GM10266 (cell line): ENCODE measurements at regions not wholly inside any gene's neighbourhood (a gene's known extent, or its start where the extent isn't known, plus 50 kb on each side); places are given as distances from the start of the nearest gene placed in this dataset.
"Not testable (repeated sequence)": the region's sequence is repeated elsewhere in the genome, so short reads cannot be mapped to it uniquely, and the experiment has no call there.

Source experiments
- DNase-seq: peaks from one replicate; pipeline ENCODE4 v3.0.0; 2012; ENCODE audit errors: extremely low spot score
- TF ChIP-seq, protein P1 (sequence below): IDR thresholded peaks from 2 replicates; pipeline ENCODE4 v1.5.1; 2012; ENCODE audit warnings: mild to moderate bottlenecking, low read depth; ENCODE audit not compliant: control insufficient read depth, insufficient read depth; ENCODE audit errors: missing control alignments

DNA sequence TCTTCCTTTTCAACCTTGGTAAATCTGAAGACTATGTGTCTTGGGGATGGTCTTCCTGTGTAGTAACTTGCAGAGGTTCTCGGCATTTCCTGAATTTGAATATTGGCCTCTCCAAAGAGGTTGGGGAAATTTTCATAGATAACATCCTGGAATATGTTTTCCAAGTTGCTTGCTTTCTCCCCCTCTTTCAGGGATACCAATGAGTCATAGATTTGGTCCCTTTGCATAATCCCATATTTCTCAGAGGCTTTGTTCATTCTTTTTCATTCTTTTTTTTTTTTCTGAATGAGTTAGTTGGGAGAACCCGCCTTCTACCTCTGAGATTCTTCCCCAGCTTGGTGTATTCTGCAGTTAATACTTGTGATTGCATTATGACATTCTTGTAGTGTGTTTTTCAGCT lies 549.2 kb upstream of the AMOT start:
- no peak for DNase-seq
- TF ChIP-seq, protein P1, sequence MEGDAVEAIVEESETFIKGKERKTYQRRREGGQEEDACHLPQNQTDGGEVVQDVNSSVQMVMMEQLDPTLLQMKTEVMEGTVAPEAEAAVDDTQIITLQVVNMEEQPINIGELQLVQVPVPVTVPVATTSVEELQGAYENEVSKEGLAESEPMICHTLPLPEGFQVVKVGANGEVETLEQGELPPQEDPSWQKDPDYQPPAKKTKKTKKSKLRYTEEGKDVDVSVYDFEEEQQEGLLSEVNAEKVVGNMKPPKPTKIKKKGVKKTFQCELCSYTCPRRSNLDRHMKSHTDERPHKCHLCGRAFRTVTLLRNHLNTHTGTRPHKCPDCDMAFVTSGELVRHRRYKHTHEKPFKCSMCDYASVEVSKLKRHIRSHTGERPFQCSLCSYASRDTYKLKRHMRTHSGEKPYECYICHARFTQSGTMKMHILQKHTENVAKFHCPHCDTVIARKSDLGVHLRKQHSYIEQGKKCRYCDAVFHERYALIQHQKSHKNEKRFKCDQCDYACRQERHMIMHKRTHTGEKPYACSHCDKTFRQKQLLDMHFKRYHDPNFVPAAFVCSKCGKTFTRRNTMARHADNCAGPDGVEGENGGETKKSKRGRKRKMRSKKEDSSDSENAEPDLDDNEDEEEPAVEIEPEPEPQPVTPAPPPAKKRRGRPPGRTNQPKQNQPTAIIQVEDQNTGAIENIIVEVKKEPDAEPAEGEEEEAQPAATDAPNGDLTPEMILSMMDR = no peak

DNA sequence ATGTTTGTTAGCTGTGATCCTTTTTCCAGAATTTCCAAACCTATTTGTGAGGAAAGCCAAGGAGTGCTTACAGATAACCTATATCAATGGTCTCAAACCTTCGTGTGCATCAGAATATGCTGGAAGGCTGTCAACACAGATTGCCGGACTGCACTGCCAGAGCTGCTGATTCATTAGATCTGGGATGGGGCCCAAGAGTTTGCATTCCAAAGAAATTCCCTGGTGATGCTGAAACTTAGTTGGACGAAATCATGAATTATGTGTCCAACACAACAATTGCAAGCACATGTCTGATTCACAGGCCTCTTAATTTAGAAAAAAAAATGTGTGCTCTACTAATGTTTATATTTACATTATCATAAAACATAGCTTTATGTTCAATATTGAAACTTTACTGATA lies 544.0 kb upstream of the AMOT start:
- DNase-seq = no peak
- TF ChIP-seq, protein P1 = no peak

DNA sequence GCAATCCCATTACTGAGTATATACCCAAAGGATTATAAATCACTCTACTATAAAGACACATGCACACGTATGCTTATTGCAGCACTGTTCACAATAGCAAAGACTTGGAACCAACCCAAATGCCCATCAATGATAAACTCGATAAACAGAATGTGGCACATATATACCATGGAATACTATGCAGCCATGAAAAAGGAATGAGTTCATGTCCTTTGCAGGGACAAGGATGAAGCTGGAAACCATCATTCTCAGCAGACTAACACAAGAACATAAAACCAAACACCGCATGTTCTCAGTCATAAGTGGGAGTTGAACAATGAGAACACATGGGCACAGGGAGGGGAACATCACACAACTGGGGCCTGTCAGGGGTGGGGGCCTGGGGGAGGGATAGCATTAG lies 532.8 kb upstream of the AMOT start:
- not testable (repeated sequence) for DNase-seq

DNA sequence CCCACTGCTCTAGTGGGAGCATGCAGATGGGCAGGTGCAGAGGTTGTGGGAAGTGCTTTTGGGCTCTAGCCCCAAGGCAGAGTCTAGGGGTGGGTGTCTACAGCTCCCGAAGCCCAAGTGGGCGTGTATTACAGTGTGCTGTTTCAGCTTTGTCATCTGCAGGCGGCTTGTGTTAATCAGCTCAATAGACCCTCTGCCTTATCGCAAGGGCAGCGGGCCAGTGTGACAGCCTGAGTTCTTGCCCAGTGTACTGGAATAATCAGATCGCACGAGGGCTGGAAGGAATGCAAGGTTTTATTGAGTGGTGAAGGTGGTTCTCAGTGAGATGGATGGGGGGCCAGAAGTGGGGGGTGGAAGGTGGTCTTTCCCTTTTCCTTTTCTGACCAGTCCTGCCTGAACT lies 529.4 kb upstream of the AMOT start:
- DNase-seq = no peak
- TF ChIP-seq, protein P1 = no peak

DNA sequence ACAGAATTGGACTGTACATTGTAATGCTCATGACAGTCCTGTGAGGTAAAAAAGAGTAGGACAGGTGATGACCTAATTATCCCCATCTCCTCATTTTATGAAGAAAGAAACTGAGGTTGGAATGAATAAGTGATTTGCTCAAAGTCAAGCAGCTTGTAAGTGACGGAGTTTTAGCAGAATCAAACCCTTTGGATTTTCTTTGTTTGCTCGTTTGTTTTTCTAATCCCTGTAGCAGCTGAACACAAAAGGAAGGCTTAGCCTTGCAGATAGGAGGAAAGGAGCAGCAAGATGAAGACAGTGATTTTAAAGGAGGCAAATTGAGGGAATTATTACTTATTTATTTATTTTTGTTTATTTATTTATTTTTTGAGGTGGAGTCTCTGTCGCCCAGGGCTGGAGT lies 528.4 kb upstream of the AMOT start:
- TF ChIP-seq, protein P1 = no peak
- no peak for DNase-seq

DNA sequence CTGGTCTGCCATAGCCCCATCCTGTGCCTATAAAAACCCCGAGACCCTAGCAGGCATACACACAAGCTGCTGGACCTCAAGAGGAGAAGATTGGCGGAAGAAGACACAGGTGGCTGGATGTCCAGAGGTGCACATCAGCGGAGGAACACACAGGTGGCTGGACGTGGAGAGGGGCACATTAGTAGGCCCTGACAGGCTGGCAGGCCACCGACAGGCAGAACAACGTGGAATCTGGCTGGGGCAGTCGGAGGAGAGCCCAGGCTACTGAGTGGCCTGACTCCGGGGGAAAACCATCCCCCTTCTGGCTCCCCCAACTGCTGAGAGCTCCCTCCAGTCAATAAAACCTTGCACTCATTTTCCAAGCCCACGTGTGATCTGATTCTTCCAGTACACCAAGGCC lies 512.5 kb upstream of the AMOT start:
- DNase-seq = no peak
- TF ChIP-seq, protein P1 = no peak

DNA sequence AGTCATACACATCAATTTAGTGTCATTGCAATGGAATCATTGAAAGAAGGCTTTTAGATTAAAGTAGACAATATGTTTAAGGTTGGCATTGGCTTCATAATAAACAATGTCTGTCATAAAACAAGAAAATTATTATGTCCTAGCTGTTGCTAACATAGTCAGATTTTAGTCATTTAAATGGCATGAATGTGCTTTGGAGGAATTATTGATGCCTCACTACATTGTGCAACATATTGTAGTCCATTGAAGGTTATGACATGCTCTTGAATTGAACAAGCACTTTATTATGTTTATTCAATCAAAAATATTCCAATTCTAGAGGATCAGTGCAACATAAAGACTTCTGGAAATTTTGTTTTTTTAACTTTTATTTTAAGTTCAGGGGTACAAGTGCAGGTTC lies 489.8 kb upstream of the AMOT start:
- TF ChIP-seq, protein P1 = no peak
- no peak for DNase-seq

DNA sequence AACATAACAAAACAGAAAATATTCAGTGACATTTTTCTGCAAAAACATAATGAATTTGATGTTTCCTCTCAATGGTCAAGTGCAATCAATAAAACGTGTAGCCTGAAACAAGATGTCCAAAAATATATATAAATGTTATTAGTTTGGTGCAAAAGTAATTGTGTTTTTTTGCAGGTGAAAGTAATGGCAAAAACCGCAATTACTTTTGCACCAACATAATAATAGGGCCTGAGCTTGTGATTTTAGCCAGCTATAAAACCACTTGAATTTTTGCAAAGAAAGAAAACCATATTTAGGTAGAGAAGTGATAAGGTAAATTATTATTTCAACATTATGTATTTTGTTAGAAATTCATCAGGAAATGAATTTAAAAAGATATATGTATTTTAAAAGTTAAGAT lies 475.3 kb upstream of the AMOT start:
- DNase-seq = no peak
- TF ChIP-seq, protein P1 = no peak
